Prostate gland (tissue), 2 donors: ENCODE measurements at regions not wholly inside any gene's neighbourhood (a gene's known extent, or its start where the extent isn't known, plus 50 kb on each side); places are given as distances from the start of the nearest gene placed in this dataset.

Experiments
- DNase-seq: peaks from one replicate; pipeline ENCODE4 v3.0.0-alpha.2; 2019; ENCODE audit warnings: low spot score
- H3K27ac ChIP-seq, 2 donors: fragments of 200-600 bp; sonication (generic); 2 replicates each; pipeline ENCODE4 v1.5.1; 2017 to 2019
- H3K27me3 ChIP-seq: fragments of 200-600 bp; sonication (generic); replicated peaks from 2 replicates; pipeline ENCODE4 v1.5.1; 2019; ENCODE audit not compliant: insufficient read depth
- H3K36me3 ChIP-seq, 2 donors: fragments of 200-600 bp; sonication (generic); 1 replicate in 1 of 2; 2 replicates in 1 of 2; pipeline versions ENCODE4 v1.5.1 to v1.8.1; 2017 to 2019
- H3K4me1 ChIP-seq: fragments of 200-600 bp; sonication (generic); replicated peaks from 2 replicates; pipeline ENCODE4 v1.5.1; 2019
- H3K4me3 ChIP-seq, 2 donors: fragments of 200-600 bp; sonication (generic); 2 replicates each; pipeline ENCODE4 v1.5.1; 2017 to 2019
- H3K9me3 ChIP-seq: fragments of 200-600 bp; sonication (generic); 2 replicates; pipeline ENCODE4 v1.5.1; 2017
- POLR2A ChIP-seq: fragments of 450-650 bp; IDR thresholded peaks from one replicate; pipeline ENCODE4 v1.6.1; 2016; ENCODE audit warnings: antibody characterized with exemption, mild to moderate bottlenecking
- POLR2AphosphoS5 ChIP-seq: sonication (generic); formaldehyde crosslinking; IDR thresholded peaks from one replicate; pipeline ENCODE4 v1.6.1; 2017; ENCODE audit warnings: antibody characterized with exemption
- WGBS: methylation state at CpG from one replicate; pipeline ENCODE4 v1.1.5; 2018; 5-methylcytosine and 5-hydroxymethylcytosine counted together
- intact Hi-C: fragments of 100-400 bp; cut with DNase I; formaldehyde crosslinking; loops from one replicate; pipeline ENCODE4 v1.14.2; 2022
- TF ChIP-seq, protein P1 (sequence below), 4 experiments: fragments of 200-600 bp in 2 of 4; fragments of 450-650 bp in 2 of 4; sonication (generic) in 2 of 4; IDR thresholded peaks; 1 replicate in 3 of 4; 2 replicates in 1 of 4; pipeline ENCODE4 v1.5.1; 2016 to 2019; ENCODE audit warnings: antibody characterized with exemption in 4 of 4, mild to moderate bottlenecking in 2 of 4, moderate library complexity in 2 of 4

DNA sequence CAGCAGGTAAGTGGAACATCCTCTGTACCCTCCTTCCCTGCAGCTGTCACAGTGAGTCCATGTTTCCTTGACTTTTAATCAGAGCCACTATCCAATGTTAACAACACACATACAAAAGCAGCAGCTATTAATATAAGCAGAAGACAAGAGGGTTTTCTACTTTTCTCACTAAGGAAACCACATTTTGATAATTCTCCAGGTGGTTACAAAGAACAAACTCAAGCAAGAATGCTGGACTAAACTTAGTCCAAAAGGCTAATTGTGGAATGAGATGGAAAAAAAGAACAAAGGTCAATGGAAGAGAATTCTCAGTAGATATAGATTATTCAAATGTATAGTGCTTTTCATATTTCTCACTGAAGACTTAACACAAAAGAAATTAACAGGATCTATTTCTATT is 176.9 kb upstream of the SLC39A10 start:
- Histone ChIP-seq H3K36me3 (no peaks in the 10 kb centered on the region), H3K27ac (no peak overlapping the region), H3K4me1 (no peaks in the 10 kb centered on the region), H3K9me3 (no peaks in the 10 kb centered on the region), H3K4me3 (no peak overlapping the region), H3K27me3 (no peaks in the 10 kb centered on the region)
- TF ChIP-seq, protein P1, sequence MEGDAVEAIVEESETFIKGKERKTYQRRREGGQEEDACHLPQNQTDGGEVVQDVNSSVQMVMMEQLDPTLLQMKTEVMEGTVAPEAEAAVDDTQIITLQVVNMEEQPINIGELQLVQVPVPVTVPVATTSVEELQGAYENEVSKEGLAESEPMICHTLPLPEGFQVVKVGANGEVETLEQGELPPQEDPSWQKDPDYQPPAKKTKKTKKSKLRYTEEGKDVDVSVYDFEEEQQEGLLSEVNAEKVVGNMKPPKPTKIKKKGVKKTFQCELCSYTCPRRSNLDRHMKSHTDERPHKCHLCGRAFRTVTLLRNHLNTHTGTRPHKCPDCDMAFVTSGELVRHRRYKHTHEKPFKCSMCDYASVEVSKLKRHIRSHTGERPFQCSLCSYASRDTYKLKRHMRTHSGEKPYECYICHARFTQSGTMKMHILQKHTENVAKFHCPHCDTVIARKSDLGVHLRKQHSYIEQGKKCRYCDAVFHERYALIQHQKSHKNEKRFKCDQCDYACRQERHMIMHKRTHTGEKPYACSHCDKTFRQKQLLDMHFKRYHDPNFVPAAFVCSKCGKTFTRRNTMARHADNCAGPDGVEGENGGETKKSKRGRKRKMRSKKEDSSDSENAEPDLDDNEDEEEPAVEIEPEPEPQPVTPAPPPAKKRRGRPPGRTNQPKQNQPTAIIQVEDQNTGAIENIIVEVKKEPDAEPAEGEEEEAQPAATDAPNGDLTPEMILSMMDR (IDR thresholded peaks at IDR 0.05) = no peak
- TF ChIP-seq POLR2A = no peak
- no peak for TF ChIP-seq POLR2AphosphoS5
- intact Hi-C loops = no loop called here
- DNase-seq = no peak

DNA sequence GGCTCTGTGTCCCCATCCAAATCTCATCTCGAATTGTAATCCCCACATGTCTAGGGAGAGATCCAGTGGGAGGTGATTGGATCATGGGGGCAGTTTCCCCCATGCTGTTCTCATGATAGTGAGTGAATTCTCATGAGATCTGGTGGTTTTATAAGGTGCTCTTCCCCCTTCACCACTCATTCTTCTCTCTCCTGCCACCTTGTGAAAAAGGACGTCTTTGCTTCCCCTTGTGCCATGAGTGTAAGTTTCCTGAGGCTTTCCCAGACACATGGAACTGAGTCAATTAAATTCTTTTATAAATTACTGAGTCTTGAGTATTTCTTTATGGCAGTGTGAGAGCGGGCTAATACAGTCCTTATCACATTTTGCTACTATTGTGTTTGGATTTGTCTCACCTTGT is 177.6 kb upstream of the SLC39A10 start:
- DNase-seq = no peak
- Histone ChIP-seq H3K9me3 (no peaks in the 10 kb centered on the region), H3K4me1 (no peaks in the 10 kb centered on the region), H3K27ac (no peak overlapping the region), H3K27me3 (no peaks in the 10 kb centered on the region), H3K36me3 (no peaks in the 10 kb centered on the region), H3K4me3 (no peak overlapping the region)
- TF ChIP-seq POLR2A (no peak), POLR2AphosphoS5 (no peak)
- TF ChIP-seq, protein P1 (IDR thresholded peaks at IDR 0.05) = no peak
- intact Hi-C loops = no loop called here
- WGBS = 96% methylated on average over 3 of the region's 3 CpGs

DNA sequence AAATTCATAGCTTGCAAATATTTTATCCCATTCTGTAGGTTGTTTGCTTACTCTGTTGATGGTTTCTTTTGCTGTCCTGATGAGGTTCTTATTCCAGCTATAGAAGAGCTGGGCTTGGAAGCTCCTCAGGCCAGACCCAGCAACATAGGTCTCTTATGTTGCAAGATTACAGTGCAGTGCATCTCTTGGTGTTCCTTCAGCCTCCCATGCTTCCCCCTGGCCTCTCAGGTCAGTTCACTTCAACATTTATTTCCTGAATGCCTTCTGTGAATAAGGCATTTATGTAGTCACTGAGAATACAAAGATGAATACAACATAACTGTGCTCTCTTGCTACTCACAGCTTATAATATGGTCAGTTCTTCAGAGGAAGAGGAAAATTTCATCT is 179.0 kb upstream of the SLC39A10 start:
- Histone ChIP-seq H3K4me3 (no peak overlapping the region), H3K4me1 (no peaks in the 10 kb centered on the region)
- DNase-seq = no peak

DNA sequence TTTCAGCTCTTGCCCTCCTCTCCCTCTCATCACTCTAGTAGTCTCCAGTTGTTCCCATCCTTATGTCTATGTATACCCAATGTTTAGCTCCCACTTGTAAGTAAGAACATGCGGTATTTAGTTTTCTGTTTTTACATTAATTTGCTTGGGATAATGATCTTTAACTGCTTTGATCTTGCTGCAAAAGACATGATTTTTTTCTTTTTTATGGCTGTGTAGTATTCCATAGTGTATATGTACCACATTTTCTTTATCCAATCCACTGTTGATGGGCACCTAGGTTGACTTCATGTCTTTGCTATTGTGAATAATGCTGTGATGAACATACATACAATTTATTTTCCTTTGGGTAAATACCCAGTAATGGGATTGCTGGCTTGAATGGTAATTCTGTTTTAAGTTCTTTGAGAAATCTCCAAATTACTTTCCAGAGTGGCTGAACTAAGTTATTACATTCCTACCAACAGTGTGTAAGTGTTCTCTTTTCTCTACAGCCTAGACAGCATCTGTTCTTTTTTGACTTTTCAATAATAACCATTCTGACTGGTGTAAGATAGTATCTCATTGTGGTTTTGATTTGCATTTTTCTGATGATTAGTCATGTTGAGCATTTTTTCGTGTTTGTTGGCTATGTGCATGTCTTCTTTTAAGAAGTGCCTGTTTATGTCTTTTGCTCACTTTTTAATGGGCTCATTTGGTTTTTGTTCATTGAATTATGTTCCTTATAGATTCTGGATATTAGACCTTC is 179.6 kb upstream of the SLC39A10 start:
- no peaks in the 10 kb centered on the region for H3K4me1 ChIP-seq
- no peak for DNase-seq
- intact Hi-C loops = no loop called here
- H3K27ac ChIP-seq = no peak overlapping the region
- H3K36me3 ChIP-seq = no peaks in the 10 kb centered on the region
- H3K27me3 ChIP-seq = no peaks in the 10 kb centered on the region
- WGBS = 72% methylated on average over 2 of the region's 2 CpGs
- TF ChIP-seq, protein P1 (IDR thresholded peaks at IDR 0.05) = no peak
- no peak for TF ChIP-seq POLR2A
- TF ChIP-seq POLR2AphosphoS5 = no peak
- no peaks in the 10 kb centered on the region for H3K9me3 ChIP-seq
- H3K4me3 ChIP-seq = no peak overlapping the region

More for the DNA sequence above, 179.0 kb upstream of the SLC39A10 start:
- TF ChIP-seq POLR2A = no peak
- TF ChIP-seq, protein P1 (IDR thresholded peaks at IDR 0.05) = no peak
- TF ChIP-seq POLR2AphosphoS5 = no peak
- Histone ChIP-seq H3K9me3 (no peaks in the 10 kb centered on the region), H3K27ac (no peak overlapping the region), H3K27me3 (no peaks in the 10 kb centered on the region), H3K36me3 (no peaks in the 10 kb centered on the region)
- intact Hi-C loops = no loop called here

DNA sequence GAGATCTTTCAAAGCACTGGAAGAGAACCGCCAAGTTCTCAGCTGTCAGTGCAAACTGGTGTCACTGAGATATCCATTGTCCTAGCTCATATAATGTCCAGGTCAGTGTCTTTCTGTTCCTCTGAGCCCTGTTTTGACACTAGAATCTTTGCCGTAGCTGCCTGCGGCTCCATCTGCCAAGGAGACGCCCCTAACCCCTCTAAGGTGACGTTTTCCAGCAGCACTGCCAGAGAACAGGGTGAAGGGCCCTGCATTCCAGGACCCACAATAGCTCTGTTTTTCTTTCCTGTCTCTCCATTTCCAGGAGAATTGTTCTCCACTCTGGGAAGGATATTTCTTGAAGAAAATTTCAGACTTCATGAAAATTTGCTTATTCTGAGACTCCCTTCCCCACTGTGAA is 181.7 kb upstream of the SLC39A10 start:
- Histone ChIP-seq H3K4me1 (no peaks in the 10 kb centered on the region), H3K4me3 (no peak overlapping the region), H3K27ac (no peak overlapping the region), H3K9me3 (no peaks in the 10 kb centered on the region), H3K36me3 (no peaks in the 10 kb centered on the region), H3K27me3 (no peaks in the 10 kb centered on the region)
- no peak for TF ChIP-seq POLR2A
- TF ChIP-seq POLR2AphosphoS5 = no peak
- TF ChIP-seq, protein P1 (IDR thresholded peaks at IDR 0.05) = no peak
- DNase-seq = no peak
- intact Hi-C loops = no loop called here
- WGBS = 57% methylated on average over 5 of the region's 5 CpGs
